Midbrain (tissue), 1 donor: ENCODE measurements at regions not wholly inside any gene's neighbourhood (a gene's known extent, or its start where the extent isn't known, plus 50 kb on each side); places are given as distances from the start of the nearest gene placed in this dataset.
"Not testable (repeated sequence)": the region's sequence is repeated elsewhere in the genome, so short reads cannot be mapped to it uniquely, and the experiment has no call there.

ENCODE experiments used
- DNase-seq: peaks from one replicate; lab custom pipeline; 2025; lab: John Stamatoyannopoulos, UW

DNA sequence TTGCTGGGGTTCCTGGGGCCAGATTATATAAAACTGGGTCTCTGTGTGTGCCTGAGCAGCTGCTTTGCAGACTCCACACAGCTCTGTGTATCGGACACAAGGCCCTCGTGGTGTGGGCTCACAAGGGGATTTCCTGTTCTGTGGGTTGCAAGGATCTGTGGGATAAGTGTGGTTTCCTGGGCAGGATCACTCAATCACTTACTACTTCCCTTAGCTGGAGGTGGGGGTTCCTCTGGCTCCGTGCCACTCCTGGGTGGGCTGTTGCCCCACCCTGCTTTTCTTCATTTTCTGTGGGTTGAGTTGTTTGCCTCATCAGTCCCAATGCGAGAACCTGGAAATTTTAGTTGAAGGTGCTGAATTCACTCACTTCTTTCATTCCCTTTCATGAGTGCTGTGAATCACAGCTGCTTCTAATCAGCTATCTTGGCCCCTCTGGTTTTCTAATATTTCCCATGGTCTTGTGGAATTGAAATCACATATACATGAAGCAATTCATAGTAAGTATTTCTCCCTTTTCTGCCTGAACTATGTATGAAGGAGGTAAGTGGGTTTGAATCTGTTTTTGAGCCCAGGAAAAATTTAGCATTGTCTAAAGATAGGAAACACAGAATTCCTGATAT lies 196.3 kb downstream of the DCDC2C start:
- no peak for DNase-seq

DNA sequence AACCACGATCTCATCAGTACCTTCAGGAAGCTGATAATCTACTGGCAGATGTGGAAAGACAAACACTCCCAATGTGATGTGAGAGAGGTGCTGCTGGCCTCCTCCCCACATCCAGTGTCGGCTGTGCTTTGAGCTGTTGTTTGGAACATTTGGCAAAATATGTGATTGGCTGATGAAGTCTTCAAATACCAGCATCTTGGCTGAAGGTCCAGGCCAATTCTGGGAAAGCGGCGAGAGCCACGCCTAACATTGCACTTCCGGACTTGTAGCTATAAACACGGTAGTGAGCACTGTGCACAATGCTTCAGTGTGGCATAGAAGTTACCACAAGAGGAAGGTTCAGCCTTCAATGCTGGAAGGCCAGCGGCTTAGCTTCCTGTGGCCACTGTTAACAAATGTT lies 198.8 kb downstream of the DCDC2C start:
- no peak for DNase-seq

DNA sequence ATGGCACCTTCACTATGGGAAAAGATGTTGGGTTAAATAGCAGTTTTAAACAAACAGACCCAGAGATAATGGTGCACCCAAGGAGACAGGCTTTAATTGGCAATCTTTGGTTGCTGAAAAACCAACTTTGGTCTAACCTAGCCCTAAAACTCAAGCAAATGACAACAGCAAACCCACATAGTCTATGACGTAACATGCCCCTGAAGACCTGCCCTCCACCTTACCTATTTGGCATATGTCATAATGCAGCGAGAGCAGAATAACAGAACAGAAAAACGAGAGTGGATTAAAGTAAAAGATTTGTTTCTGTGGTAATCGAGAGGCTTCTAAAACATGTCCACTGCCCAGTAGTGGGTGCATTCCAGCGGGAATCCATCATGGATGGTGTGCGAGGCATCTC lies 200.7 kb downstream of the DCDC2C start:
- DNase-seq, result no peak

DNA sequence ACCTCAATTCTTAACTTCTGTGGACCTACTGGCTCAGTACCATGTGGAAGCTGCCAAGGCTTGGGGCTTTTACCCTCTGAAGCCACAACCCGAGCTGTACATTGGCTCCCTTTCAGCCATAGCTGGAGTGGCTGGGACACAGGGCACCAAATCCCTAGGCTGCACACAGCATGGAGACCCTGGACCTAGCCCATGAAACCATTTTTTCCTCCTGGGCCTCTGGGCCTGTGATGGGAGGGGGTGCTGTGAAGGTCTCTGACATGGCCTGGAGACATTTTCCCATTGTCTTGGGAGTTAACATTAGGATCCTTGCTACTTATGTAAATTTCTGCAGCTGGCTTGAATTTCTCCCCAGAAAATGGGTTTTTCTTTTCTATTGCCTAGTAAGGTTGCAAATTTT lies 205.1 kb downstream of the DCDC2C start:
- not testable (repeated sequence) for DNase-seq

DNA sequence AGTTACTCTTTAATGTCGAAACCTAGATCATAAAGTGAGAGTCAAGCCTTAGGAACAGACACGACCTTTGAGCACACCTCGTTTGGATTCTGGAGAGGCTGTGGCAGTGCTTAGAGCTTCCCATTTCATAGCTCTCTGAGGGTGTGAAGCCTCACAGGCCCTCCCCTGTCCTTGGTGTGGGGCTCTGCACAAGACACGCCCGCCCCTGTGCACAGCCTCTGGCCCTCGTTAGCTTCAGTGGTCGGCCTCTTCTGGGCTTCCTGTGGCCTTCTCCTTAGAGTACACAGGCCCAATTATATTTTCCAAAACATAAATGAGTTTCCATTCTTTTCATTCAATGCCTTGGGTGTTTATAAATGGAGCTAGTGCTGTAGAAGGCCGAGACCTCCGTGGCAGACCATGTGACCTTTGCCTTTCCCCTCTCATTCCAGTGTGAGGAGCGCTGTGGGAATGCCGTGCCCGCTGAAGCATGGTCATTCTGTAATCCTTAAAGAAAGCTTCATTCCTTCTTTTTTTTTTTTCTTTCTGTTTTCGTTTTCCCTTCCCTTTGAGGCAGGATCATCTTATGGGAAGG lies 208.6 kb downstream of the DCDC2C start:
- DNase-seq, result no peak

DNA sequence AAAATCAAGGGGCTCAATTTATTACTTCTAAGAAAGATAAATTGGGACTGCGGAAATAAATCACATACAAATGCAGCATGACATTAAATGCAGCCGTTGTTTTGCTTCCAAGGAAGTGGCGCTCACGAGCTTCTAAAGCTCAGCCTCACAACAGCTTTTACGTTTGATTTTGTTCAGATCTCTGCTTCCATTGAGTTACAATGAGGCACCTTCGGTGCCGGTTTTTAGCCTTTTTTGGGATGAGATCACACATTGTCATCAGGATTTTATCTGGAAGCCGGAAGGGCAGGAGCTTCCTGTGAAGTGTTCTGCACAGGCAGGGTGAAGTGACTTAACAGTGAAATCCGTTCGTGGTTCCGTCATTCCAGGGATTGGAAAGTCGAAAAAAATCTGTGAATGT lies 209.8 kb downstream of the DCDC2C start:
- no peak for DNase-seq

DNA sequence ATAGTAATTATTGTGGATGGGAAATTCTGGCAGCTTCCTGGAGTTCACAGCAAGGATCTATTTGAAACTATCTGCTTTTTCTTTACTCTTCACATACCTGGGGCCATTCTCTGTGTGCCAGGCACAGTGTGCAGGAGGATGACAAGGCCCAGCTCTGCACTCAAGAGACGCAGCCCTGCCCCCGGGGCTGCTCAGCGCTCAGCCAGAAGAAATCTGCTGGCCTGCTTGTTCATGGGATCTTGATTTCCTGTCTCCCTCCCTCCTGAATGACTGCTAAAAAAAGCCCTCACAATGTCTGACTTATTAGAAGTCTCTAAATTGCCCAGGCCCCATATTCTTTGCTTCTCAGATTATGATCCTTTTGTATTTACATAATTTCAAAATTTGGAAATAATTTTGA lies 210.9 kb downstream of the DCDC2C start:
- no peak for DNase-seq

DNA sequence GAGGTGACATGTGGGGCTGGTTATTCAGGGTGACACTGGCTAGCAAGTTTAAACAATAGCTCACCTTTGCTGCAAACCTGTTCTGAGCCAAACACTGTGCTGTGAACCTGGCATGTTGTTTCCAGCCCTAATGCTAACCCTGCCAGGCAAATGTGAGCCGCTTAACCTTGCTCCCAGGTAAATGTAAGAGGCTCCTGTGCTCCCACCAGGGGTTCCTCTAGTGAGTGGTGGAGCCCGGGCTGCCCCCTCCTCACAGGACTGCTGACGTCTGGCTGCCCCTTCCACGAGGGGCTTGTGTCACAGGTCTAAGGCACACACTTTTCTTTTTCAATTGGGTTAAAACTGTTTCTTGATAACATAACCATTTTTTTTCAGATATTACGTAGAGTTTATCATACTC lies 223.7 kb downstream of the DCDC2C start:
- DNase-seq, result no peak

DNA sequence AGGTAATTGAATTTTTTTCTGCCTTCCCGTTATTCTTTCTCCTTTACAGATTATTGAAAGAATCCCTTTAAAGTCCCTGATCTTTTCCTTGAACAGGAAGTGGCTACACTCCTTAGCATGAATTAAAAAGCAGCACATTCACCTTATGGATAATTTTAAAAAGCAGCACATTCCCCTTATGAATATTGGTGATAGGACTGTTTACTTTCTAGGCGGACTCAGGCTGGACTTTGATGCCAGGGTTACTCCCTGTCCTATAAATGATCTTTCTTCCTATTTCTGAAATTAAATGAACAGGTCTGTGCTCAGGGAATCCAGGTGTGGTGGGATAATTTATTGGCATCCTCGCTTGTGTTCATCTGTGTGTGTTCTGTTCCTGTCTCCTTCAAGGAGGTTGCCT lies 226.0 kb downstream of the DCDC2C start:
- no peak for DNase-seq

DNA sequence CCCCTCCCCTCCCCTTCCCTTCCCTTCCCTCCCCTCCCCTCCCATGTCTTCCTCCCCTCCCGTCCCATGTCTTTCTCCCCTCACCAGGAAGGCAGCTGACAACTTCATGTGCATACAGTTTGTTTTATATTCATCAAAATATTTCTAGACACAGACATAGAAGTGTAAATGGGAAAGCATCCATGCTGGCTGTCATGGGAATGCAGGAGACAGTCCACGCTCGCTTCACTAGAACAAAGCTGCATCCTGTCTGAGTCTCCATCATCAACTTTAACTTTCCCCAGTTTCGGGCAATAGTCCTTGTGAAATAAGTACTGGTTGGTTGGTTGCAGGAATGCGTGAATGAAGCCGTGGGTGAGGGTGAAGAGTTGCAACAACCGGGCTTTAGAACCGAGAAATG lies 226.9 kb downstream of the DCDC2C start:
- DNase-seq, result no peak

DNA sequence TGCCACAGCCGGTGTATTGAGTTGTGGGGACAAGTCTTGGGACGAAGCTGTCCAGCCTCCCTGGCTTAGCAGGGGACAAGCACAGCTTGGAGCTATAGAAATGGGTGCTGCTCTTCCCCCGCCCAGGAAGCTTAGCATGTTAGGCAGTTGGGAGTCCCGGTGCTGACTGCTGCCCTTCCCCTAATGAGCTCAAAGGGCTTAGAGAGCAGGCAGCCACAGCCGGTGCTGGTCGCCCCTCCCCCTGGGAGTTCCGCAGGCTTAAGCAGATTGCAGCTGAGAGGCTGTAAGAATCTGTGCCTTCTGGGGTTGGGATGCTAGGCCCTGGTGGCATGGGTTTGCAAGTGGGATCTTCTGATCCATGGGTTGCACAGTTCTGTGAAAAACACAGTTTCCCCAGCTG lies 237.3 kb downstream of the DCDC2C start:
- DNase-seq, result no peak

DNA sequence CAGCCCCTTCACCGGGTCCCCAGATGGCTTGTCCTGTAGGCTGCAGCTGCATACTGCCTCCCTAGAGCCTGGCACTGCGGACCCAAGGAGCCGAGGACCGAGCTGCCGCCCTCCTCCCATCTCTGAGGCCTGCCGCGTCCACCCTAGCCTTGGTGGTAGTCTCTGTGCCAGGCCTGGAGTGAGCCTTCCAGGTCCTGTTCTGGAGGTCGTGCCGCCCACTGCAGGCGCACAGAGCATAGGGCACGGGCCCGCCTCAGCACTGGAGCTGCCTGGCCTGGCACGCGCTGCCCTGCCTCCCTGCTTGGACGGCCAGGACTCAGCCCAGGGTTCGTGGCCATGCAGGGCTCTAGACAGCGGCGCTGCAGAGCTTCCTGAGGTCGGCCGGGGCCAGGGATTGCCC lies 239.5 kb downstream of the DCDC2C start:
- DNase-seq, result no peak

DNA sequence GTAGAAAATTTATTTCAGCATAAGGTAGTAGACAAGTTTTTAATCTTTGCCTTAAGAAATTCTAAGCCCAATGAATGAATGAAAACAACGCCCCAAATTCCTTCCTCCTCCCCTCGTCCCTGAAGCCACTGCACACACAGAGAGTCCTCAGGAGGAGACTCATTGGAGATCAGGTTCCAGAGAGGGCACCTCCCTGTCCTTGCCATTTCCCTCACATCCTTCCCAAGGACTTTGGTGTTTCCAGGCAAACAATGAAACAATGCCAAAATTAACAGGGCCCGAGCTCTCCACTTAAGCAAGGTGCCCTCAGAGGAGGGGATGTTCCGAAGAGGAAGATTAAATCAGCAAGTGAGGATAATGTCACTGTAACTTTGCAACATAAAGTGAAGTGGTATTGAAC lies 240.7 kb downstream of the DCDC2C start:
- DNase-seq, result no peak

DNA sequence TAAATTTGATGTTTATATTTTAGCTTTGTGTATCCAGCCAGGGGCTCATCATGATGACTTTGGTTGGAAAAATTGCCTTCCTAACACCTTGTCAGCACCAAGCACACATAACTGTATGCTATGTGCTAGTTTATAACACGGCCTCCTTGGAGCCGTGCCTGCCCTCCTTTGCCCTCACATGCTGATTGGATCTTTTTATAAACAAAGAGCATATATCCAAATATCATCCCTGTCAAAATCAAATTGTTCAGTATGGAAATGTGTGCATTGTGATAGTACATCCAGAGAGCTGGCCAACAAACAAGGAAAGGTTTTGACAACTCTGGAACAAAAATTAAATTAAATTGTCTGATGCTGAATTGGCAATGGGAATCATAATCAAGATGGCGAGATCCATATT lies 241.5 kb downstream of the DCDC2C start:
- DNase-seq, result no peak

DNA sequence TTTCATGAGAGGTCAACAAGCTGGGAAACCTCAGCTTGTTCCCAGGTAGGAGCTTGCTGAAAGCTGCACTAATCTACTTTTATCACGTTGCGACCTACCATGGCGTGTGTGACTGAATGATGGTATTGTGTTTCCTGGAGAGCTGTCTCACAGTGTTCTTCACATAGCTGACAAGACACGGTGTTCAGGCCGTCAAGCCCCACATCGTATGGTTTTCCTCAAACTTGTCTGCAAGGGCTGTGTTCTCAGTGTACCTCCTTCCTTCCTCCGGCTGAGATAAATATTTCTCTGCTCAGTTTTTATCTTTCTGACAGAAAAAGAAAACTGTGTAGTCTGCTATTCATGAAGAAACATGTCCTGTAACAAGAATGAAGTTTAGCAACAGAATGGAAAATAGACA lies 244.8 kb downstream of the DCDC2C start:
- DNase-seq, result no peak

DNA sequence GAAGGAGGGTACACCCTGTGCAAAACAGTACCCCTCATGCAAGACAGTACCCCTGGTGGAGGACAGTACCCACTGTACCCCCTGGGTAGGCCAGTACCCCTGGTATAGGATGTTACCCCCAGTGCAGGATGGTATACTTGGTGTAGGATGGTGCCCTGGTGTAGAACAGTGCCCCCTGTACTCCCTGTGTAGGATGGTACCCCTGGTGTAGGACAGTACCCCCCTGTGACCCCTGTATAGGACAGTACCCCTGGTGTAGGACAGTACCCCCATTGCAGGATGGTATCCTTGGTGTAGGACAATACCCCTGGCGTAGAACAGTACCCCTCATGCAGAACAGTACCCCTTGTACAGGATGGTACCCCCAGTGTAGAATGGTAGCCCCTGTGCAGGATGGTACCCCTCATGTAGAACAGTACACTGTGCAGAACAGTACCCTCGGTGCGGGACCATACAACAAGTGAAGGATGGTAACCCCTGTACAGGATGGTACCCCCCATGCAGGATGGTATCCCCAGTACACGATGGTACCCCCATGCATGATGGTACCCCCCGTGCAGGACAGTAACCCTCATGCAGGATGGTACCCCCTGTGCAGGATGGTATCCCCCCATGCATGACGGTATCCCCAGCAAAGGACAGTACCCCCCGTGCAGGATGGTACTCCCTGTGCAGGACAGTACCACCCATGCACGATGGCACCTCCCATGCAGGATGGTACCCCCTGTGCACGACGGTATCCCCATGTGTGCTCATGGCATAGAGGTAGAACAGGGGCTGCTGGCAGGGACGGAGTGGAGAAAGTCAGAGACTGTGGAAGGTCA lies 248.0 kb downstream of the DCDC2C start:
- no peak for DNase-seq

DNA sequence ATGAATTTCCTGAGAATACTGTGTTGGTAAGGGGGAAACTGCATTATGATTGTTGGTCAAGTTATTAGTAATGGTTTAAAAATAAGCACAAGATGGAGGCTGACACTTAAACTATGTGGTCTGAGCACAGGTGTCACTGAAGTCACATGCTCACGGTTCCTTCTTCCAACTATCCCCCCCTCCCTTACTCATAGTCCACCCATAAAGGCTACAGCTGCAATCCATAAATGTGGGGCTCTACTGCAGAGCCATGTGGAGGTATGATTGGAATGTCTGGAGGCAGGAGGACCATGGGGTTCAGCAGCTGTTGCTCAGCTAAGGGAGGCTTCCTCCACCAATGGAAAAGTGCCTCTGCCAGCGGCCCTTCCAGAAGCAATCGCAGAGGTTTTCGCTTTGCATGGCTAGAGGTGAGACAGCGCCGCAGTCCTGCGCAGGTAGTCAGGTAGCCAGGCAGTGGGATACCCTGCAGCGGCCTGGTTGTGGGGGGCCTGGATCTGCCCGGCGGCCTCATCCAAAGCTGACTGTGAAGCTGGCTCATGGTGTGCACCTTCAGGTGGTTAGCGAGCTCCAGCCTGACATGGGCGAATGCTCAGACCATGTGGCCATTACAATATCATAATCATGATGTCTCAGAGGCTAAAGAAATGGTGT lies 249.6 kb downstream of the DCDC2C start:
- no peak for DNase-seq

DNA sequence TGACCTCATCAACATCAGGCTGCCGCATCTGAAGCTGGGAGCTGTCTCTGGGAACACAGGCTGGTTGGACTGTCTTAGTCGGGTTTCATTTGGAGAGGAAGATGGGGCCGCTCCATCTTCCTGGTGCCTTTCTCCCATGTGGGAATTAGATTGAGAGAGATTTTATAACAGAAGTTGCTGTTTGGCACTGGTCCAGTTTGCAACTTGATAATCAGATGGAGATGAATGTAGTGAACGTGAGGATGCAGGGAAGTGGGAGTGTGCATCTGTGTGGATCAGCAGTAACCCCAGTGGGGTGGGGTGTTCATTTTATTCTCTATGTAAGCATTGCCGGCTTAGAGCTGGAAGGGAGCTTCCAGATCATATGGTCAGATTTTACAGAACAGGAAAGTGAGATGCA lies 250.9 kb downstream of the DCDC2C start:
- DNase-seq, result no peak

DNA sequence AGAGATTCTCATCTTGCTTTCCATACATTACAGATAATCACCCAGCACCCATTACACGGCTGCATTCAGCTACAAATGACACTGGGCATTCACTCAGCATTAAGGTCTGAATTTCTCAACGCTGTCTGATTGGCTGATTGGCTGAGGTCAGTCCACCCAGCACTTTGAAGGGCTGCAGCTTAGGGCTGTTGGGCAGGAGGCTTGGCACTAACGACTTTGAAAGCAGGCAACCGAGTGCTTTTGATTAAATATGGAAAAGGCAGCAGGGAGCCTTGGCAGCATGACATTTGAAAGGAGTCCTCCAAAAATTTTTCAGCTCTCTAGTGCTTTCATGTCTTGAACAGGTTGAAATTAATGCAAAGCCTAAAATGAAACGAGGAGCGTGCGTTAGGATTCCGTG lies 253.0 kb downstream of the DCDC2C start:
- DNase-seq, result no peak

DNA sequence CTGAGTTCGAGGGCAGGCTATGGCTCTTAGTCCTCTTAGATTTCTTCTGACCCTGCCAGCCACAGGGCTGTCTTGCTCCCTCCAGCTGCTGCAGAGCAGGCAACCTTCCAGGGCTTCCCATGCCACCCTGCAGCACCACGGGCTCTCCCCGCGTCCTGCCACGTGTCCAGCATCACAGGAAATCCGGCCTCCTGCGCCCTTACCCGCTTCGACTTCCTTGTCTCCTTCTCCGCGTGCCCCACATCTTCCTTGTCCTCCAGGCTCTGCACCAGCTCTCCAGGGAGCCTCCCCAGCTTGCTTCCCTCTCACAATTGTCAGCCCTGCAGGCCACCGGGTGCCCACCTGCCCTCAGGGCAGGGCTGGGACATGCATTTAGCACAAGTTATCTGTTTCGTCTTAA lies 253.5 kb downstream of the DCDC2C start:
- no peak for DNase-seq

DNA sequence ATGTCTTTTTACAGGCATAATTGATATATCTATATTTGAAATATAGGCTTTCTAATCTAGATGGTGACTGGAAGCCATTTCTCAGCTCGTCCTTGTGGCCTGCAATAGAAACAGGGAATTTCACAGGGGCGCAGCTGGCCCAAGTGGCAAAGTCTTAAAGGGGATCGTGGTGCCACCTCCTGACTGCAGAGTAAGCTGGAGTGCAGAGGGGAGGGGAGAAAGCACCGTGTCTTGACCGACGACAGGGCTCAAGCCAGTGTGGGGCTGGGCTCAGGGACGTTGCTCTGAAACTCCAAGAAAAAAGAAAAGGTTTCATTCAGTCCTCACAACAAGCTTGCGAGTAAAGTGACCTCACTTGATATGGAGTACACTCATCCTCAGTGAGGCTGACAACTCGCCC lies 255.1 kb downstream of the DCDC2C start:
- DNase-seq, result no peak

DNA sequence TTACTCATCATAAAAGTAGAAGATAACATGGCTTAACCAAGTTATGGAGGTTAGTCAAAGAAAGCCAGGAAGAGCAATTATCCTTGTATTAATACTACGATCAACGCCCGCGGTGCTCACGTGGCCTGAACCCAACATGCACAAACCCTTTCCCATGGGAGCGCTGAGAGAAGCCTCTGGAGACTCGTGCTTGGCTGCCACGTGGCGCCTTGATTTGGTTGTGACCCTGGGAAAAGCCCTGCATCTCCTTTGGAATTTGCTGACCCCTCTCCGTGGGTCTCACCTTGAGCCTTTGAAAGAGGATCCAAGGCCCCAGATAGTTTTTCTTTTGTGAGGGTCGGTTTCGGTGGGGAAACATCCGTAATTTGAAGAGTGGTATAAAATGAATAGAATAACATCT lies 255.6 kb downstream of the DCDC2C start:
- DNase-seq, result no peak

DNA sequence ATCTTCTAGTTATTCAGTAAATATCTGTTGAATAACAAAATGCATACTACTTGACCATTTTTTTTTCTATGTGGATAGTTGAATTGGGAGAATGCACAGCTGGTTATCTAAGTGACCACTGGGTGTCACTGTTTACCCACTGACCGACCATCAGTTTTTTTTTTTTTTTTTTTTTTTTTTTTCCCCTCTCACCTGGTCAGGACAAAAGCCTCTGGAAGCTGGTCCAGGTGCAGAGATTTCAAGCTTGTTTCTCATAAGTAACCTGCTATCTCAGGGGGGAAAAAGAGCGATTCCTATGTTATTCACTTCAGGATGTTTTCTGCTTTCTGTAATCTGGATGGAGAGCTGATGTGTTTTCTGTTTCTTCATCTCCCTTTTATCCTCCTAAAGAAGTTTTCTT lies 256.0 kb downstream of the DCDC2C start:
- peak; percentile 3 for DNase-seq
